Gastrocnemius medialis (tissue), 4 donors: ENCODE measurements at regions not wholly inside any gene's neighbourhood (a gene's known extent, or its start where the extent isn't known, plus 50 kb on each side); places are given as distances from the start of the nearest gene placed in this dataset.
"Not testable (repeated sequence)": the region's sequence is repeated elsewhere in the genome, so short reads cannot be mapped to it uniquely, and the experiment has no call there.

Experiments used
- ATAC-seq, 2 donors: fragments of 150-250 bp; one replicate each; pipeline ENCODE4 v1.9.1; 2016
- DNase-seq, 2 donors: peaks; one replicate each; pipeline ENCODE4 v3.0.0-alpha.2; 2019
- H3K27ac ChIP-seq, 4 donors: fragments of 200-600 bp; sonication (generic); 1 replicate in 1 of 4; 2 replicates in 3 of 4; pipeline ENCODE4 v1.5.1; 2016 to 2018; ENCODE audit warnings: mild to moderate bottlenecking in 2 of 4, moderate library complexity in 1 of 4
- H3K27me3 ChIP-seq, 3 donors: fragments of 200-600 bp; sonication (generic) in 2 of 3; 1 replicate in 1 of 3; 2 replicates in 2 of 3; pipeline versions ENCODE4 v1.5.1 to v1.6.0; 2016 to 2019; ENCODE audit warnings: mild to moderate bottlenecking in 1 of 3, moderate library complexity in 1 of 3
- H3K36me3 ChIP-seq, 2 donors: fragments of 200-600 bp; sonication (generic) in 1 of 2; one replicate each; pipeline ENCODE4 v1.5.1; 2017 to 2018
- H3K4me1 ChIP-seq, 2 donors: fragments of 200-600 bp; sonication (generic) in 1 of 2; one replicate each; pipeline ENCODE4 v1.5.1; 2016 to 2017; ENCODE audit warnings: mild to moderate bottlenecking in 2 of 2
- H3K4me3 ChIP-seq, 4 donors: fragments of 200-600 bp; sonication (generic) in 3 of 4; 1 replicate in 1 of 4; 2 replicates in 3 of 4; pipeline ENCODE4 v1.5.1; 2016 to 2019; ENCODE audit warnings: mild to moderate bottlenecking in 2 of 4
- H3K9me3 ChIP-seq, 3 donors: fragments of 200-600 bp; sonication (generic) in 2 of 3; 1 replicate in 1 of 3; 2 replicates in 2 of 3; pipeline ENCODE4 v1.5.1; 2016 to 2019
- in situ Hi-C, 4 donors: fragments of 200-750 bp; cut with MboI; loops; one replicate each; pipeline versions ENCODE4 v1.15.0 to v1.8.0; 2017; ENCODE audit warnings: low sequenced_read_pairs in 4 of 4
- intact Hi-C: fragments of 100-400 bp; cut with DNase I; formaldehyde crosslinking; loops from one replicate; pipeline ENCODE4 v1.15.1; 2023; ENCODE audit warnings: low total_unique reads

GRCh38 chr12:31162896-31163560 is 89.4 kb downstream of the DDX11 start:
- intact Hi-C loops, H3K27me3 ChIP-seq, H3K27ac ChIP-seq, ATAC-seq, H3K9me3 ChIP-seq, DNase-seq, in situ Hi-C loops, H3K36me3 ChIP-seq, H3K4me1 ChIP-seq, H3K4me3 ChIP-seq: not testable (repeated sequence)

- H3K4me1 ChIP-seq, in situ Hi-C loops, H3K4me3 ChIP-seq, H3K27me3 ChIP-seq, ATAC-seq, H3K9me3 ChIP-seq, H3K36me3 ChIP-seq, DNase-seq, H3K27ac ChIP-seq, intact Hi-C loops: not testable (repeated sequence)
Observed at GRCh38 chr12:31174293-31174692, 100.6 kb downstream of the DDX11 start.

GRCh38 chr12:31177514-31177913 is 103.9 kb downstream of the DDX11 start:
- H3K9me3 ChIP-seq, ATAC-seq, DNase-seq, H3K27ac ChIP-seq, in situ Hi-C loops, H3K36me3 ChIP-seq, H3K4me1 ChIP-seq, H3K27me3 ChIP-seq, H3K4me3 ChIP-seq: not testable (repeated sequence)
- intact Hi-C loops: loop anchor here (5.0 kb wide), 1 partner anchor 325 kb away; no protein-coding TSS in a partner anchor

- in situ Hi-C loops, DNase-seq, H3K27me3 ChIP-seq, H3K36me3 ChIP-seq, H3K4me3 ChIP-seq, H3K27ac ChIP-seq, H3K9me3 ChIP-seq, H3K4me1 ChIP-seq, ATAC-seq: not testable (repeated sequence)
- intact Hi-C loops: loop anchor here (5.0 kb wide), 1 partner anchor 327 kb away; no protein-coding TSS in a partner anchor
Observed at GRCh38 chr12:31178875-31179274, 105.2 kb downstream of the DDX11 start.

- intact Hi-C loops: loop anchor here (5.0 kb wide), 1 partner anchor 327 kb away; no protein-coding TSS in a partner anchor
- H3K27ac ChIP-seq, ATAC-seq, H3K27me3 ChIP-seq, H3K4me1 ChIP-seq, H3K4me3 ChIP-seq, H3K9me3 ChIP-seq, H3K36me3 ChIP-seq, DNase-seq, in situ Hi-C loops: not testable (repeated sequence)
Observed at GRCh38 chr12:31179627-31180237, 106.1 kb downstream of the DDX11 start.

GRCh38 chr12:31182571-31182970 is 108.9 kb downstream of the DDX11 start:
- ATAC-seq, DNase-seq: not testable (repeated sequence)

GRCh38 chr12:31183107-31183506 is 109.4 kb downstream of the DDX11 start:
- H3K9me3 ChIP-seq, ATAC-seq, in situ Hi-C loops, H3K36me3 ChIP-seq, DNase-seq, H3K27me3 ChIP-seq, H3K27ac ChIP-seq, H3K4me1 ChIP-seq, intact Hi-C loops, H3K4me3 ChIP-seq: not testable (repeated sequence)

More at GRCh38 chr12:31182571-31182970, 108.9 kb downstream of the DDX11 start:
- H3K36me3 ChIP-seq, H3K27me3 ChIP-seq, in situ Hi-C loops, H3K9me3 ChIP-seq, intact Hi-C loops, H3K4me1 ChIP-seq, H3K27ac ChIP-seq, H3K4me3 ChIP-seq: not testable (repeated sequence)

GRCh38 chr12:31183899-31184298 is 110.2 kb downstream of the DDX11 start:
- H3K36me3 ChIP-seq, H3K27ac ChIP-seq, DNase-seq, H3K4me3 ChIP-seq, H3K27me3 ChIP-seq, ATAC-seq, H3K9me3 ChIP-seq, in situ Hi-C loops, H3K4me1 ChIP-seq, intact Hi-C loops: not testable (repeated sequence)

- H3K36me3 ChIP-seq, ATAC-seq, intact Hi-C loops, H3K27ac ChIP-seq, H3K4me1 ChIP-seq, in situ Hi-C loops, H3K4me3 ChIP-seq, DNase-seq, H3K27me3 ChIP-seq, H3K9me3 ChIP-seq: not testable (repeated sequence)
Observed at GRCh38 chr12:31184667-31185066, 111.0 kb downstream of the DDX11 start.

GRCh38 chr12:31192689-31193088 is 119.0 kb downstream of the DDX11 start:
- intact Hi-C loops, H3K27me3 ChIP-seq, H3K4me3 ChIP-seq, H3K36me3 ChIP-seq, DNase-seq, in situ Hi-C loops, H3K9me3 ChIP-seq, ATAC-seq, H3K27ac ChIP-seq, H3K4me1 ChIP-seq: not testable (repeated sequence)

GRCh38 chr12:31195620-31196019 is 122.0 kb downstream of the DDX11 start:
- H3K27me3 ChIP-seq, ATAC-seq, H3K4me3 ChIP-seq, in situ Hi-C loops, H3K4me1 ChIP-seq, H3K36me3 ChIP-seq, H3K9me3 ChIP-seq, DNase-seq, H3K27ac ChIP-seq, intact Hi-C loops: not testable (repeated sequence)

GRCh38 chr12:31199476-31199875 is 125.8 kb downstream of the DDX11 start:
- not testable (repeated sequence) for ATAC-seq

More at GRCh38 chr12:31199476-31199875, 125.8 kb downstream of the DDX11 start:
- H3K9me3 ChIP-seq, H3K36me3 ChIP-seq, H3K4me3 ChIP-seq, H3K27ac ChIP-seq, in situ Hi-C loops, H3K27me3 ChIP-seq, H3K4me1 ChIP-seq, DNase-seq, intact Hi-C loops: not testable (repeated sequence)
